ENCODE measurements at regions not wholly inside any gene's neighbourhood (a gene's known extent, or its start where the extent isn't known, plus 50 kb on each side); places are given as distances from the start of the nearest gene placed in this dataset.
"Not testable (repeated sequence)": the region's sequence is repeated elsewhere in the genome, so short reads cannot be mapped to it uniquely, and the experiment has no call there.

GRCh38 chr9:25733336-25733982, 55.2 kb upstream of the TUSC1 start:
- TF ChIP-seq POLR2AphosphoS5 (IDR thresholded peaks at IDR 0.05) (no peak), CTCF (IDR thresholded peaks at IDR 0.05) (no peak), POLR2A (IDR thresholded peaks at IDR 0.05) (no peak)
- intact Hi-C loops (cut with DNase I; ENCODE audit: low total_unique reads): no loop called here
- H3K27me3 ChIP-seq: no peaks in the 10 kb centered on the region
- DNase-seq (ENCODE audit: low spot score in 2 of 2): no peak
- H3K27ac ChIP-seq: no peak overlapping the region
- no peaks in the 10 kb centered on the region for H3K4me1 ChIP-seq
- no peak overlapping the region for H3K4me3 ChIP-seq
- H3K9me3 ChIP-seq: peaks cover 0 to 6% of the 10 kb centered on the region in 2 donors
- H3K36me3 ChIP-seq: no peaks in the 10 kb centered on the region

- intact Hi-C loops (cut with DNase I; ENCODE audit: low total_unique reads): not testable (repeated sequence)
Measured at GRCh38 chr9:25731895-25732794, 53.9 kb upstream of the TUSC1 start.

More at GRCh38 chr9:25731895-25732794, 53.9 kb upstream of the TUSC1 start:
- not testable (repeated sequence) for DNase-seq (ENCODE audit: low spot score in 2 of 2); H3K36me3 ChIP-seq; H3K9me3 ChIP-seq; H3K4me1 ChIP-seq; H3K4me3 ChIP-seq; H3K27me3 ChIP-seq; H3K27ac ChIP-seq

All from breast epithelium (tissue), 4 donors.